Activated naive CD4-positive, alpha-beta T cell treated with anti-CD3 and anti-CD28 coated beads for 36 hours (primary cell): ENCODE measurements at regions not wholly inside any gene's neighbourhood (a gene's known extent, or its start where the extent isn't known, plus 50 kb on each side); places are given as distances from the start of the nearest gene placed in this dataset.

Experiments used
- CTCF ChIA-PET: fragments of 350-600 bp; sonication (Branson Sonifier 250); formaldehyde crosslinking; loops from one replicate; lab custom pipeline; 2021; ENCODE audit warnings: antibody characterized with exemption; lab: Charles Lee
- DNase-seq: peaks from one replicate; pipeline ENCODE4 v3.0.0-alpha.2; 2020
- H3K27ac Mint-ChIP-seq: one replicate; pipeline ENCODE4 v1.8.0; 2021; ENCODE audit warnings: mild to moderate bottlenecking, mixed read lengths
- H3K27me3 Mint-ChIP-seq: one replicate; pipeline ENCODE4 v1.8.0; 2021; ENCODE audit warnings: low read depth, mixed read lengths
- H3K36me3 Mint-ChIP-seq: one replicate; pipeline ENCODE4 v1.8.0; 2021; ENCODE audit warnings: low read depth, mixed read lengths
- H3K4me1 Mint-ChIP-seq: one replicate; pipeline ENCODE4 v1.8.0; 2021; ENCODE audit warnings: low read depth, mixed read lengths
- H3K4me3 Mint-ChIP-seq: one replicate; pipeline ENCODE4 v1.8.0; 2021; ENCODE audit warnings: mild to moderate bottlenecking, moderate library complexity, mixed read lengths
- H3K9me3 Mint-ChIP-seq: one replicate; pipeline ENCODE4 v1.8.0; 2021; ENCODE audit warnings: mixed read lengths
- intact Hi-C: fragments of 100-400 bp; cut with micrococcal nuclease; formaldehyde crosslinking; loops from one replicate; pipeline ENCODE4 v1.15.1; 2023

DNA sequence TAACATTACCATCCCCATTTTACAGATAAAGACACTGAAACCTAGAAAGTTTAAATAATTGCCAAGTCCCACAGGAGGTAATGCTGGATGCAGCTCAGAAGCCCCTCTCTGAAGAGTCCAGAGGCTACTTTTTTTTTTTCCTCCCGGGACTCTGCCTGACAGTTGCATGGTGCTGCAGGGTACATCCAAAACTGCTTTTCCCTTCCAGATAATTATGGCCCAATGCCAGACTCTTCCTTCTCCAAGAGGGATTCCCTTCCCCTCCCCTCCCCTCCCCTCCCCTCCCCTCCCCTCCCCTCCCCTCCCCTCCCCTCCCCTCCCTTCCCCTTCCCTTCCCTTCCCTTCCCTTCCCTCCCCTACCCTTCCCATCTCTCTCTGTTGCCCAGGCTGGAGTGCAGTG lies 122.9 kb downstream of the LSMEM1 start:
- no peaks in the 10 kb centered on the region for H3K9me3 Mint-ChIP-seq
- H3K4me3 Mint-ChIP-seq, result no peak overlapping the region
- peaks cover 5% of the 10 kb centered on the region for H3K27me3 Mint-ChIP-seq
- intact Hi-C loops, result no loop called here
- DNase-seq, result no peak
- CTCF ChIA-PET, result no interaction called here
- no peak overlapping the region for H3K27ac Mint-ChIP-seq
- no peaks in the 10 kb centered on the region for H3K36me3 Mint-ChIP-seq
- H3K4me1 Mint-ChIP-seq, result no peaks in the 10 kb centered on the region

- no peak for DNase-seq
- no peaks in the 10 kb centered on the region for H3K4me1 Mint-ChIP-seq
- CTCF ChIA-PET, result interaction anchor here (1.0 kb wide), 1 partner anchor 18 kb away, joined by 3 read pairs; no protein-coding TSS in a partner anchor
- no peak overlapping the region for H3K27ac Mint-ChIP-seq
- H3K27me3 Mint-ChIP-seq, result peaks cover 12% of the 10 kb centered on the region
- H3K9me3 Mint-ChIP-seq, result no peaks in the 10 kb centered on the region
- no peak overlapping the region for H3K4me3 Mint-ChIP-seq
- intact Hi-C loops, result no loop called here
- H3K36me3 Mint-ChIP-seq, result no peaks in the 10 kb centered on the region
These were observed 129.8 kb downstream of the LSMEM1 start for GRCh38 chr7:112610636-112611035.

- Mint-ChIP-seq H3K27me3 (peaks cover 12% of the 10 kb centered on the region), H3K9me3 (no peaks in the 10 kb centered on the region), H3K4me3 (no peak overlapping the region), H3K4me1 (no peaks in the 10 kb centered on the region), H3K27ac (no peak overlapping the region), H3K36me3 (no peaks in the 10 kb centered on the region)
- DNase-seq, result no peak
- intact Hi-C loops, result no loop called here
- CTCF ChIA-PET, result interaction anchor here (0.6 to 0.7 kb wide), 2 partner anchors 16 to 874 kb away, joined by 3 to 6 read pairs; no protein-coding TSS in a partner anchor
These were observed 134.9 kb downstream of the LSMEM1 start for GRCh38 chr7:112615701-112616100.

- DNase-seq, result no peak
- Mint-ChIP-seq H3K4me3 (no peak overlapping the region), H3K27me3 (peaks cover 12% of the 10 kb centered on the region), H3K36me3 (no peaks in the 10 kb centered on the region), H3K4me1 (no peaks in the 10 kb centered on the region), H3K27ac (no peak overlapping the region), H3K9me3 (no peaks in the 10 kb centered on the region)
- intact Hi-C loops, result no loop called here
- CTCF ChIA-PET, result interaction anchor here (0.6 to 0.7 kb wide), 2 partner anchors 17 to 874 kb away, joined by 3 to 6 read pairs; no protein-coding TSS in a partner anchor
These were observed 135.5 kb downstream of the LSMEM1 start for GRCh38 chr7:112616295-112616694.

- peaks cover 12% of the 10 kb centered on the region for H3K27me3 Mint-ChIP-seq
- intact Hi-C loops, result no loop called here
- H3K36me3 Mint-ChIP-seq, result no peaks in the 10 kb centered on the region
- H3K9me3 Mint-ChIP-seq, result peaks cover 2% of the 10 kb centered on the region
- CTCF ChIA-PET, result no interaction called here
- no peak overlapping the region for H3K27ac Mint-ChIP-seq
- H3K4me1 Mint-ChIP-seq, result no peaks in the 10 kb centered on the region
- DNase-seq, result no peak
- no peak overlapping the region for H3K4me3 Mint-ChIP-seq
These were observed 138.6 kb downstream of the LSMEM1 start for GRCh38 chr7:112619343-112619742.

DNA sequence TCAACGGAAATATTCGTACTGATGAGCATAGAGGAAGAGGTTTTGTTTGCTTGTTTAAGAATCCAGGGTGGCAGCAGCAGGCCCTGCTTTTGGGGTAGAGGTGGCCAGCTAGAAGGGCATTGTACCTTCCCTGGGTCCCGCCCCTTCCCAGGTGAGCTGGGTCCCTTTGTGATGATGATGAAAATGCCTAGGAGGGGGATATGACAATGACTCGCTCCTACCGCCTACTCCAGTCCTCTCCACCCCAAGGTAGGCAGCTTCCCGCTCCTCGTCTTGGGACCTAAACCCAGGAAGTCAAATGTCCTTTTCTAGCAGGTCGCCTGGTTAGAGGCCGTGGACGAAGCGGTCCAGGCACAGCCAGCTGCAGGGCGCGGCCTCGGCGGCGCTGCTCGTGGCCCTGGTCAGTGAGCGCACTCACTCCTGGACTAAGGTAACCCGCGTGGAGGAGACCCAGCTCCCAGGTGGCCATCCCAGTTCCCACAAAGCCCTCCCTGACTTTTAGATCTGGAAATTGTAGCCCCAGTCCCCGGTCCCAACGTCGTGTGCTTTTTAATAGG lies 141.4 kb downstream of the LSMEM1 start:
- H3K4me3 Mint-ChIP-seq, result no peak overlapping the region
- H3K36me3 Mint-ChIP-seq, result no peaks in the 10 kb centered on the region
- CTCF ChIA-PET, result no interaction called here
- no peak overlapping the region for H3K27ac Mint-ChIP-seq
- H3K27me3 Mint-ChIP-seq, result peaks cover 10% of the 10 kb centered on the region
- no peaks in the 10 kb centered on the region for H3K4me1 Mint-ChIP-seq
- intact Hi-C loops, result no loop called here
- peaks cover 5% of the 10 kb centered on the region for H3K9me3 Mint-ChIP-seq
- DNase-seq, result no peak

- Mint-ChIP-seq H3K9me3 (peaks cover 10% of the 10 kb centered on the region), H3K4me3 (no peak overlapping the region)
These were observed 143.6 kb downstream of the LSMEM1 start for GRCh38 chr7:112624416-112624815.

DNA sequence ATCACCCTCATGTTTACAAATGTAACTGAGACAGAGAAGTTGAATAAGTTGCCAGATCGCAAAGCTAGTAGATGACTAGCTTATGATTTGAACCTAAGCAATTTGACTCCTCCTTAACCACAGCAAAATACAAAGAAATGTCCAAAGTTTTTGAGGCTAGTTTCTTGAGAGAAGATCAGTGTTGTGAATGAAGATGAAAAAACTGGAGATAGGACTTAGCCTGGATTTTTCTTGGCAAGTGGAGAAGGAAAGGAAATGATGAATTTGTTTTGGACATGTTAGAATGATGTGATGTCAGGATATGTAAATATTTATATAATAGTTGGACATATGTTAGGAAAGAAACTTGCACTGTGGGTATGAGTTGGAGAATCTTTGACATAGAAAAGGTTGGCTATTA lies 149.8 kb downstream of the LSMEM1 start:
- H3K36me3 Mint-ChIP-seq, result no peaks in the 10 kb centered on the region
- peaks cover 8% of the 10 kb centered on the region for H3K9me3 Mint-ChIP-seq
- intact Hi-C loops, result no loop called here
- no peaks in the 10 kb centered on the region for H3K4me1 Mint-ChIP-seq
- peaks cover 4% of the 10 kb centered on the region for H3K27me3 Mint-ChIP-seq
- no peak overlapping the region for H3K27ac Mint-ChIP-seq
- H3K4me3 Mint-ChIP-seq, result no peak overlapping the region
- CTCF ChIA-PET, result no interaction called here
- no peak for DNase-seq

More at GRCh38 chr7:112624416-112624815, 143.6 kb downstream of the LSMEM1 start:
- CTCF ChIA-PET, result no interaction called here
- intact Hi-C loops, result no loop called here
- Mint-ChIP-seq H3K36me3 (no peaks in the 10 kb centered on the region), H3K27me3 (peaks cover 12% of the 10 kb centered on the region), H3K27ac (no peak overlapping the region), H3K4me1 (no peaks in the 10 kb centered on the region)
- no peak for DNase-seq

- Mint-ChIP-seq H3K36me3 (no peaks in the 10 kb centered on the region), H3K4me3 (no peak overlapping the region), H3K4me1 (no peaks in the 10 kb centered on the region), H3K27me3 (peaks cover 4% of the 10 kb centered on the region), H3K9me3 (no peaks in the 10 kb centered on the region), H3K27ac (no peak overlapping the region)
- intact Hi-C loops, result no loop called here
- CTCF ChIA-PET, result no interaction called here
- no peak for DNase-seq
These were observed 153.3 kb downstream of the LSMEM1 start for GRCh38 chr7:112634107-112634506.

DNA sequence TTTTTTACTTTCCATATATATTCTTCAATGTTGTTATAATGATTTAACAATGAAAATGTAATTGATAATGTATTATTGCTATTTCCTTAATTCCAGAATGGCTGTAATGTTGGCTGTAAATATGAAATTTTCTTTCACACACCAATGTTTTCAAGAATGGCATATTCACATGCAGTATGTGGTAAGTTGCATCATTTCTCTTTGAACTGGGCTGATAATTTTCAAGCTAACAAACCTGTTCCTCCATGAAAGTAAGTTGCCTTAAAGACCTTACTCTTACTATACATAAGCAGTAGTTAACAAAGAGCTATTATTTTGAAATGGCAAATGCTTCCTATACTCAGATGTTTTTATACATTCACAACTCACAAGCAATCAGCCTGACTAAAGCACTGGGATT lies 154.5 kb downstream of the TMEM168 start:
- H3K27me3 Mint-ChIP-seq, result peaks cover 4% of the 10 kb centered on the region
- no peaks in the 10 kb centered on the region for H3K9me3 Mint-ChIP-seq
- CTCF ChIA-PET, result no interaction called here
- intact Hi-C loops, result no loop called here
- DNase-seq, result no peak
- no peaks in the 10 kb centered on the region for H3K4me1 Mint-ChIP-seq
- H3K27ac Mint-ChIP-seq, result no peak overlapping the region
- H3K4me3 Mint-ChIP-seq, result no peak overlapping the region
- no peaks in the 10 kb centered on the region for H3K36me3 Mint-ChIP-seq

- CTCF ChIA-PET, result interaction anchor here (0.6 kb wide), 1 partner anchor 138 kb away, joined by 3 read pairs; no protein-coding TSS in a partner anchor
These were observed 151.4 kb downstream of the TMEM168 start for GRCh38 chr7:112638675-112639400.

DNA sequence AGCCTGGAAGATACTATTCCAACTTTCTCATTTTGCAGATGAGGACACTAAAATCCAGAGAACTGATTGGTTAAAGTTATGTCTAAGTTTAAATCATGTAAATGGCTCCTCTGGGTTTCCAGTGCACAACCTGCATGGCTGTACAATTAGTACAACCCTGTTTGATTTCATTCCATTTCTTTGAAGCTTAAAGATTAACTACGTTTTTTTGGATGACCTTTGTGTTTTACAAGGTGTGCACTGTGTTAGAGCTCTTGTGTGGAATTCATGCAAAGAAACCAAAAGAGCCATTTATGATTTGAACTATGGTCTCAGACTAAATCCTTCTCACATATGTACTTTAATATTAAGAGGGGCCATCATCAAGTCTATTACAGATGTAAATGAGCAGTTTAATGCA lies 149.5 kb downstream of the TMEM168 start:
- H3K4me1 Mint-ChIP-seq, result no peaks in the 10 kb centered on the region
- H3K9me3 Mint-ChIP-seq, result peaks cover 27% of the 10 kb centered on the region
- CTCF ChIA-PET, result no interaction called here
- DNase-seq, result no peak
- H3K36me3 Mint-ChIP-seq, result no peaks in the 10 kb centered on the region
- no peak overlapping the region for H3K4me3 Mint-ChIP-seq
- intact Hi-C loops, result no loop called here
- H3K27ac Mint-ChIP-seq, result no peak overlapping the region
- peaks cover 9% of the 10 kb centered on the region for H3K27me3 Mint-ChIP-seq

More at GRCh38 chr7:112638675-112639400, 151.4 kb downstream of the TMEM168 start:
- Mint-ChIP-seq H3K9me3 (peaks cover 16% of the 10 kb centered on the region), H3K27me3 (peaks cover 9% of the 10 kb centered on the region), H3K4me3 (no peak overlapping the region), H3K36me3 (no peaks in the 10 kb centered on the region), H3K27ac (no peak overlapping the region), H3K4me1 (no peaks in the 10 kb centered on the region)
- no peak for DNase-seq
- intact Hi-C loops, result no loop called here

DNA sequence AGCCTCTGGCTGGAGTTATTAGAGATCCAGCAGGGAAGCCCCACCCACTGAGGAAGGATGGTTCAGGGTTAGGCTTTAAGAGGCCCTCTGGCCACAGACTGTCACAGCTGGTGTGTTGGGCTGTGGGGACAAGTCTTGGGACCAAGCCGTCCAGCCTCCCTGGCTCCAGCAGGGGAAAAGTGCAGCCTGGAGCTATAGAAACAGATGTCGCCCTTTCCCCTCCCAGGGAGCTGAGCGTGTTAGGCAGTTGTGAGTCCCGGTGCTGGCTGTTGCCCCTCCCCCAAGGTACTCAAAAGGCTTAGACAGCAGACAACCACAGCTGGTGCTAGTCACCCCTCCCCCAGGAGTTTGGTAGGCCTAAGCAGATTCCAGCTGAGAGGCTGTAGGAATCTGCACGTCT lies 143.4 kb downstream of the TMEM168 start:
- no peaks in the 10 kb centered on the region for H3K4me1 Mint-ChIP-seq
- H3K27ac Mint-ChIP-seq, result no peak overlapping the region
- CTCF ChIA-PET, result no interaction called here
- H3K4me3 Mint-ChIP-seq, result no peak overlapping the region
- intact Hi-C loops, result no loop called here
- H3K36me3 Mint-ChIP-seq, result no peaks in the 10 kb centered on the region
- DNase-seq, result no peak
- H3K9me3 Mint-ChIP-seq, result peaks cover 37% of the 10 kb centered on the region
- peaks cover 9% of the 10 kb centered on the region for H3K27me3 Mint-ChIP-seq
